ENCODE measurements at regions not wholly inside any gene's neighbourhood (a gene's known extent, or its start where the extent isn't known, plus 50 kb on each side); places are given as distances from the start of the nearest gene placed in this dataset.

- Histone ChIP-seq H3K4me2 (ENCODE audit: low read depth, low read length) (no peak overlapping the region), H3K4ac (ENCODE audit: low read depth, low read length) (no peak overlapping the region), H2BK20ac (ENCODE audit: low read depth, low read length) (no peak overlapping the region), H2BK120ac (ENCODE audit: low read depth, low read length) (no peak overlapping the region), H4K5ac (ENCODE audit: low read depth, low read length) (no peak overlapping the region), H3K4me1 (ENCODE audit: control insufficient read depth, insufficient read depth, low read length) (no peaks in the 10 kb centered on the region), H3K4me3 (ENCODE audit: insufficient read depth, low read depth, low read length) (no peak overlapping the region), H3K27me3 (ENCODE audit: control insufficient read depth, insufficient read depth, low read length) (no peaks in the 10 kb centered on the region), H3K79me1 (ENCODE audit: low read depth in 1 of 2, low read length in 2 of 2) (no peaks in the 10 kb centered on the region), H3K9me3 (ENCODE audit: control insufficient read depth, insufficient read depth, low read length) (no peaks in the 10 kb centered on the region), H2AK5ac (ENCODE audit: low read depth, low read length) (no peak overlapping the region), H4K20me1 (ENCODE audit: insufficient read depth, low read length) (no peaks in the 10 kb centered on the region), H2BK5ac (ENCODE audit: low read depth, low read length, poor library complexity, severe bottlenecking) (no peak overlapping the region), H2AK9ac (replicated peaks; ENCODE audit: low read depth, low read length, poor library complexity) (no peak overlapping the region), H3K23ac (ENCODE audit: low read depth, low read length) (no peak overlapping the region), H3K36me3 (ENCODE audit: control insufficient read depth, insufficient read depth, low read length) (no peaks in the 10 kb centered on the region), H2BK15ac (ENCODE audit: low read depth, low read length) (no peak overlapping the region), H4K91ac (ENCODE audit: insufficient read depth, low read depth, low read length) (no peak overlapping the region), H3K18ac (ENCODE audit: low read depth, low read length) (no peak overlapping the region), H3K9me1 (ENCODE audit: insufficient read depth, low read length) (no peaks in the 10 kb centered on the region), H3K56ac (ENCODE audit: extremely low read depth, insufficient read depth, low read length) (no peak overlapping the region), H4K8ac (ENCODE audit: low read depth in 2 of 2, low read length in 2 of 2) (no peak overlapping the region), H2AFZ (replicated peaks; ENCODE audit: low read length, poor library complexity) (no peak overlapping the region), H3K14ac (replicated peaks; ENCODE audit: low read depth, low read length) (no peak overlapping the region), H3K27ac (ENCODE audit: insufficient read depth, low read length) (no peak overlapping the region), H3K9ac (ENCODE audit: low read depth, low read length) (no peak overlapping the region)
- CTCF ChIA-PET = no interaction called here
- dilution Hi-C loops (cut with HindIII; ENCODE audit: low sequenced_read_pairs, unreplicated experiment) (no loop called here), in situ Hi-C loops (cut with MboI; ENCODE audit: low sequenced_read_pairs) (no loop called here), intact Hi-C loops (cut with micrococcal nuclease) (no loop called here)
- POLR2A ChIA-PET (ENCODE audit: unreplicated experiment) = no interaction called here
- no TSS peak for BruUV-seq (replicated peaks)
- ATAC-seq (ENCODE audit: low read depth) (no peak), DNase-seq (no peak)
- TF ChIP-seq ELK1 (IDR thresholded peaks at IDR 0.05; ENCODE audit: borderline replicate concordance, low read depth, low read length) (no peak), MXI1 (IDR thresholded peaks at IDR 0.05; ENCODE audit: borderline replicate concordance, low read depth, low read length) (no peak), RFX5 (IDR thresholded peaks at IDR 0.05; ENCODE audit: low read depth, low read length) (no peak), POLR2A (IDR thresholded peaks at IDR 0.05; ENCODE audit: low read depth, low read length) (no peak), NFE2L2 (IDR thresholded peaks at IDR 0.05; ENCODE audit: low read depth, low read length) (no peak), BHLHE40 (IDR thresholded peaks at IDR 0.05; ENCODE audit: low read depth, low read length) (no peak), RAD21 (IDR thresholded peaks at IDR 0.05; ENCODE audit: low read length) (no peak), RCOR1 (IDR thresholded peaks at IDR 0.05; ENCODE audit: insufficient replicate concordance, low read length) (no peak), FOS (IDR thresholded peaks at IDR 0.05; ENCODE audit: low read depth, low read length) (no peak), CEBPB (IDR thresholded peaks at IDR 0.05; ENCODE audit: low read depth, low read length) (no peak), CTCF (conservative IDR thresholded peaks at IDR 0.05; ENCODE audit: low read depth, low read length) (no peak)
These were observed 342.0 kb downstream of the TBC1D32 start for GRCh38 chr6:120992257-120992656.

Measured in IMR-90 (cell line).